ENCODE measurements at regions not wholly inside any gene's neighbourhood (a gene's known extent, or its start where the extent isn't known, plus 50 kb on each side); places are given as distances from the start of the nearest gene placed in this dataset.

DNA sequence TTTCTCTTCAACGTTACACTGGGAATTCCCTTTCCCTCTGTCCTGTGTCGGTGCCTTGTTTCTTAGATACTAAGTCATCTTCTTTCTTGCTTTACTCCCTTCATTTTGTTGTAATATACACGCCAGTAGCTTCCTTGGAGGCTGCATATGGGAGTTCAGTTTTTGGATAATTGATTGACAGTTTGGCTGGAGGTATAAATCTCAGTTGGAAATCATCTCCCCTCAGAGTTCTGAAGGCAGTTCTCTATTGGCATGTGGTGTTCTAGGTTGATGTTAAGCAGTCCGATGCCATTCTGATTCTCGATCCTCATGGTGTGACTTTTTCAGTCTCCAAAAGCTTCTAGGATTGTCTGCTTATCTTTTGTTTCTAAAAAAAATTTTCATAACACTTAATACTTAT, 152.5 kb upstream of the GLI2 start:
- Histone ChIP-seq H2AFZ (ENCODE audit: low read depth, low read length) (no peak overlapping the region), H3K4me2 (ENCODE audit: insufficient read depth, low read length) (no peak overlapping the region), H3K36me3 (ENCODE audit: insufficient read depth, low read length) (no peaks in the 10 kb centered on the region), H3K9me3 (ENCODE audit: insufficient read depth, low read length, severe bottlenecking) (no peaks in the 10 kb centered on the region), H3K27me3 (ENCODE audit: insufficient read depth, low read length, poor library complexity) (peaks cover 6% of the 10 kb centered on the region), H4K20me1 (ENCODE audit: insufficient read depth, low read length) (no peaks in the 10 kb centered on the region), H3K4me3 (ENCODE audit: low read depth in 1 of 2, low read length in 2 of 2) (no peak overlapping the region), H3K27ac (ENCODE audit: low read length) (no peak overlapping the region), H3K79me2 (ENCODE audit: insufficient read depth, low read length) (no peaks in the 10 kb centered on the region), H3K4me1 (ENCODE audit: insufficient read depth, low read length) (no peaks in the 10 kb centered on the region), H3K9ac (ENCODE audit: low read depth, low read length) (no peak overlapping the region)
- ATAC-seq (ENCODE audit: insufficient read depth, low read depth): no peak
- no peak for TF ChIP-seq EZH2 (IDR thresholded peaks at IDR 0.05; ENCODE audit: borderline replicate concordance, low read depth, low read length, severe bottlenecking)
- TF ChIP-seq, protein P1, sequence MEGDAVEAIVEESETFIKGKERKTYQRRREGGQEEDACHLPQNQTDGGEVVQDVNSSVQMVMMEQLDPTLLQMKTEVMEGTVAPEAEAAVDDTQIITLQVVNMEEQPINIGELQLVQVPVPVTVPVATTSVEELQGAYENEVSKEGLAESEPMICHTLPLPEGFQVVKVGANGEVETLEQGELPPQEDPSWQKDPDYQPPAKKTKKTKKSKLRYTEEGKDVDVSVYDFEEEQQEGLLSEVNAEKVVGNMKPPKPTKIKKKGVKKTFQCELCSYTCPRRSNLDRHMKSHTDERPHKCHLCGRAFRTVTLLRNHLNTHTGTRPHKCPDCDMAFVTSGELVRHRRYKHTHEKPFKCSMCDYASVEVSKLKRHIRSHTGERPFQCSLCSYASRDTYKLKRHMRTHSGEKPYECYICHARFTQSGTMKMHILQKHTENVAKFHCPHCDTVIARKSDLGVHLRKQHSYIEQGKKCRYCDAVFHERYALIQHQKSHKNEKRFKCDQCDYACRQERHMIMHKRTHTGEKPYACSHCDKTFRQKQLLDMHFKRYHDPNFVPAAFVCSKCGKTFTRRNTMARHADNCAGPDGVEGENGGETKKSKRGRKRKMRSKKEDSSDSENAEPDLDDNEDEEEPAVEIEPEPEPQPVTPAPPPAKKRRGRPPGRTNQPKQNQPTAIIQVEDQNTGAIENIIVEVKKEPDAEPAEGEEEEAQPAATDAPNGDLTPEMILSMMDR (IDR thresholded peaks at IDR 0.05; ENCODE audit: borderline replicate concordance, extremely low read depth, low read length, poor library complexity, severe bottlenecking): no peak
- DNase-seq: no peak

DNA sequence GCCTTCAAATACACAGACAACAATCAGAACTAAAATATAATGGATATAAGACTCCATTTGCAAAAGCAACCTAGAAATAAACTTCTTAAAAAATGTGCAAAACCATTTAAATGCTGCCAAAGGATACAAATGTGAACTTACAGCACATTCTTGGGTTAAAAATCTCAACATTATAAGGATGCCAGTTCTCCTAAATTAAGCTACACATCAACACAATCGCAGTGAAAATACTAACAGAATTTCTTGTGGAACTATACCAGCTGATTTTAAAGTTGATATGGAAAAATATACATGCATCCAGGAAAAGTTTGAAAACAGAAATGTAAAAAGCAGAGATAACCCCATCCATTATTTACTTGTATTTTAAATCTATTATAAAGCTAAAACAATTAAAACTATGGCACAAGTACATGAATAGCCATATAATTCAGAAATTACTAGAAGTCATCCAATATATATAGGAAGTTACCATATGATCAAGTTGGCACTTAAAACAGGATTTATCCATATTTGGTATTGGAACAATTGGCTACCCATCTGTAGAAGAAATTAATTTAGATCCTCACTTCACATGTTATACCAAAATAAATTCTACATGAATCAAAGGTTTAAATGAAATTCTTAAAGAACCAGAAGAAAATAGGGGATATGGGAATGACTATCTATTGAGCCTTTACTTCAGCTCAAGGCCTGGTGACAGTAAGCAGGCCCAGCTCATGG, 151.7 kb upstream of the GLI2 start:
- no peak for DNase-seq
- no peaks in the 10 kb centered on the region for H3K4me1 ChIP-seq (ENCODE audit: insufficient read depth, low read length)
- H3K27ac ChIP-seq (ENCODE audit: low read length): no peak overlapping the region
- no peaks in the 10 kb centered on the region for H3K9me3 ChIP-seq (ENCODE audit: insufficient read depth, low read length, severe bottlenecking)
- no peak overlapping the region for H3K4me2 ChIP-seq (ENCODE audit: insufficient read depth, low read length)
- no peaks in the 10 kb centered on the region for H3K36me3 ChIP-seq (ENCODE audit: insufficient read depth, low read length)
- no peak overlapping the region for H3K4me3 ChIP-seq (ENCODE audit: low read depth in 1 of 2, low read length in 2 of 2)
- ATAC-seq (ENCODE audit: insufficient read depth, low read depth): no peak
- no peak overlapping the region for H3K9ac ChIP-seq (ENCODE audit: low read depth, low read length)
- peaks cover 6% of the 10 kb centered on the region for H3K27me3 ChIP-seq (ENCODE audit: insufficient read depth, low read length, poor library complexity)
- no peaks in the 10 kb centered on the region for H3K79me2 ChIP-seq (ENCODE audit: insufficient read depth, low read length)
- H4K20me1 ChIP-seq (ENCODE audit: insufficient read depth, low read length): no peaks in the 10 kb centered on the region
- no peak for TF ChIP-seq EZH2 (IDR thresholded peaks at IDR 0.05; ENCODE audit: borderline replicate concordance, low read depth, low read length, severe bottlenecking)
- TF ChIP-seq, protein P1 (IDR thresholded peaks at IDR 0.05; ENCODE audit: borderline replicate concordance, extremely low read depth, low read length, poor library complexity, severe bottlenecking): no peak
- H2AFZ ChIP-seq (ENCODE audit: low read depth, low read length): no peak overlapping the region

DNA sequence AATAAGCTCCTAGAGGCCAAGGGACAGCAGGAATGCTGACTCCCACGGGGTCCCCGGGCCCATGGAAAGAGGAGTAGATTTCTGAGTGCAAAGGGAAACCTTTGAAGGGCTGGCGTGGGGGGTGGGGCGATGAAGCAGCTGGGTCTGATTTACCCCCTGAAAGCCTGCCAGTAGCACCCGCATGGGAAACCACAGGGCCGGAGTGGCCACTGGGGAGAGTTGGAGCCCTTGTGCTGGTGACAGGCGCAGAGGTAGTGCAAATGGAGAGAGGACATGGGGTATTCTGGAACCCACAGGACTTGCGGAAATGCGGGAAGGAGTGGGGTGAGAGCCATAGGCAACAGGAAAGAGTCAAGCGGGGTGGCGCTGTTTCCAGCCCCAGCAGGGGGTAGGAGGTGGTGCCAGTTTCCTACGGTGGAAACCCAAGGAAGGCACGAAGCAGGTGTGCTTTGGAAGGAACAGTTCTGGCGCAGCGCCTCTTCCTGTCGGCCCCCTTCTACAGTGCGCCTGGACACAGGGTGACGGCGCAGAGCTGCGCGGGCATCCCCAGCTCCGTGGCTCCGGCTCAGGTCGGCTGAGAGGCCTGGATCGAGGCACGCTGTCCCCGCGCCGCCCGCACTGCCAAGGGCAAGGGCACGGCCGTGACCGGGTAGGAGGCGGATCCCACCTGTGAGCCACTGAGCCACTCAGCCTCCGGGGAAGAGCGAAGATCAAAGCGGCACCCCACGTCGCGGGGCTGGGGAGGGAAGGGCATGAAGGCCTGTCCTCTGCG, 149.0 kb upstream of the GLI2 start:
- Histone ChIP-seq H3K4me1 (ENCODE audit: insufficient read depth, low read length) (no peaks in the 10 kb centered on the region), H3K27ac (ENCODE audit: low read length) (no peak overlapping the region), H3K4me3 (ENCODE audit: low read depth in 1 of 2, low read length in 2 of 2) (no peak overlapping the region), H3K36me3 (ENCODE audit: insufficient read depth, low read length) (no peaks in the 10 kb centered on the region), H4K20me1 (ENCODE audit: insufficient read depth, low read length) (no peaks in the 10 kb centered on the region), H3K79me2 (ENCODE audit: insufficient read depth, low read length) (no peaks in the 10 kb centered on the region), H3K27me3 (ENCODE audit: insufficient read depth, low read length, poor library complexity) (no peaks in the 10 kb centered on the region), H2AFZ (ENCODE audit: low read depth, low read length) (no peak overlapping the region), H3K9ac (ENCODE audit: low read depth, low read length) (no peak overlapping the region), H3K4me2 (ENCODE audit: insufficient read depth, low read length) (no peak overlapping the region), H3K9me3 (ENCODE audit: insufficient read depth, low read length, severe bottlenecking) (no peaks in the 10 kb centered on the region)
- DNase-seq (no peak), ATAC-seq (ENCODE audit: insufficient read depth, low read depth) (no peak)
- TF ChIP-seq, protein P1 (IDR thresholded peaks at IDR 0.05; ENCODE audit: borderline replicate concordance, extremely low read depth, low read length, poor library complexity, severe bottlenecking): no peak
- TF ChIP-seq EZH2 (IDR thresholded peaks at IDR 0.05; ENCODE audit: borderline replicate concordance, low read depth, low read length, severe bottlenecking): no peak
